ENCODE measurements at regions not wholly inside any gene's neighbourhood (a gene's known extent, or its start where the extent isn't known, plus 50 kb on each side); places are given as distances from the start of the nearest gene placed in this dataset.

GRCh38 chr3:182692021-182692420, 101.3 kb upstream of the ATP11B start:
- H3K27ac ChIP-seq (ENCODE audit: low read depth, low read length): no peak overlapping the region
- no peak overlapping the region for H4K91ac ChIP-seq (ENCODE audit: low read depth, low read length)
- no peaks in the 10 kb centered on the region for H3K27me3 ChIP-seq (ENCODE audit: insufficient read depth, low read length)
- no peaks in the 10 kb centered on the region for H3K9me3 ChIP-seq (ENCODE audit: insufficient read depth, low read depth, low read length)
- H3K79me1 ChIP-seq (ENCODE audit: low read length): no peaks in the 10 kb centered on the region
- no peaks in the 10 kb centered on the region for H3K79me2 ChIP-seq (ENCODE audit: control insufficient read depth, insufficient read depth, low read length, poor library complexity)
- WGBS (ENCODE audit: extremely low coverage, insufficient coverage, insufficient read length): no CpG with 5 or more reads among the region's 6 CpGs
- H3K4ac ChIP-seq (ENCODE audit: low read depth, low read length): no peak overlapping the region
- no peak overlapping the region for H2AK5ac ChIP-seq (ENCODE audit: low read length)
- DNase-seq: no peak
- H2BK120ac ChIP-seq (ENCODE audit: insufficient read depth, low read length, poor library complexity): no peak overlapping the region
- no peak overlapping the region for H3K4me2 ChIP-seq (ENCODE audit: low read length)
- H3K18ac ChIP-seq (ENCODE audit: low read length): no peak overlapping the region
- no peak overlapping the region for H3K23ac ChIP-seq (ENCODE audit: low read length)
- no peak overlapping the region for H4K8ac ChIP-seq (ENCODE audit: low read depth, low read length)
- H3K36me3 ChIP-seq (ENCODE audit: control insufficient read depth in 1 of 2, insufficient read depth in 2 of 2, low read length in 2 of 2): no peaks in the 10 kb centered on the region
- H3K9ac ChIP-seq (ENCODE audit: low read length): no peak overlapping the region
- no peak overlapping the region for H2BK12ac ChIP-seq (ENCODE audit: low read length)
- no peak overlapping the region for H2BK5ac ChIP-seq (ENCODE audit: low read depth, low read length, poor library complexity)
- peaks cover 0 to 2% of the 10 kb centered on the region in 2 experiments for H3K4me1 ChIP-seq (ENCODE audit: control insufficient read depth in 1 of 2, insufficient read depth in 2 of 2, low read length in 2 of 2)
- no peak overlapping the region for H3K4me3 ChIP-seq (ENCODE audit: low read depth, low read length)
- no peak overlapping the region for H3K14ac ChIP-seq (ENCODE audit: low read length)
- no peak overlapping the region for H2AFZ ChIP-seq (ENCODE audit: insufficient read depth, low read length, poor library complexity)
- H4K12ac ChIP-seq (ENCODE audit: low read depth, low read length): no peak overlapping the region

- H4K8ac ChIP-seq (ENCODE audit: low read depth, low read length): no peak overlapping the region
- H3K4me1 ChIP-seq (ENCODE audit: control insufficient read depth in 1 of 2, insufficient read depth in 2 of 2, low read length in 2 of 2): peaks cover 0 to 2% of the 10 kb centered on the region in 2 experiments
- H4K91ac ChIP-seq (ENCODE audit: low read depth, low read length): no peak overlapping the region
- H3K4me2 ChIP-seq (ENCODE audit: low read length): no peak overlapping the region
- H2AFZ ChIP-seq (ENCODE audit: insufficient read depth, low read length, poor library complexity): no peak overlapping the region
- no peaks in the 10 kb centered on the region for H3K79me1 ChIP-seq (ENCODE audit: low read length)
- no peak overlapping the region for H3K4me3 ChIP-seq (ENCODE audit: low read depth, low read length)
- no peak overlapping the region for H3K27ac ChIP-seq (ENCODE audit: low read depth, low read length)
- H3K9me3 ChIP-seq (ENCODE audit: insufficient read depth, low read depth, low read length): no peaks in the 10 kb centered on the region
- no peak overlapping the region for H2BK12ac ChIP-seq (ENCODE audit: low read length)
- no peaks in the 10 kb centered on the region for H3K36me3 ChIP-seq (ENCODE audit: control insufficient read depth in 1 of 2, insufficient read depth in 2 of 2, low read length in 2 of 2)
- H3K18ac ChIP-seq (ENCODE audit: low read length): no peak overlapping the region
- no CpG with 5 or more reads among the region's 1 CpG for WGBS (ENCODE audit: extremely low coverage, insufficient coverage, insufficient read length)
- H2AK5ac ChIP-seq (ENCODE audit: low read length): no peak overlapping the region
- no peak overlapping the region for H3K23ac ChIP-seq (ENCODE audit: low read length)
- no peak overlapping the region for H3K4ac ChIP-seq (ENCODE audit: low read depth, low read length)
- H3K27me3 ChIP-seq (ENCODE audit: insufficient read depth, low read length): no peaks in the 10 kb centered on the region
- H2BK5ac ChIP-seq (ENCODE audit: low read depth, low read length, poor library complexity): no peak overlapping the region
- DNase-seq: no peak
- no peak overlapping the region for H3K14ac ChIP-seq (ENCODE audit: low read length)
- H4K12ac ChIP-seq (ENCODE audit: low read depth, low read length): no peak overlapping the region
- H3K9ac ChIP-seq (ENCODE audit: low read length): no peak overlapping the region
- no peaks in the 10 kb centered on the region for H3K79me2 ChIP-seq (ENCODE audit: control insufficient read depth, insufficient read depth, low read length, poor library complexity)
- no peak overlapping the region for H2BK120ac ChIP-seq (ENCODE audit: insufficient read depth, low read length, poor library complexity)
These were observed 100.6 kb upstream of the ATP11B start for GRCh38 chr3:182692695-182693094.

GRCh38 chr3:182693723-182694122, 99.6 kb upstream of the ATP11B start:
- DNase-seq: no peak
- Histone ChIP-seq H3K4me3 (ENCODE audit: low read depth, low read length) (no peak overlapping the region), H3K4me1 (ENCODE audit: control insufficient read depth in 1 of 2, insufficient read depth in 2 of 2, low read length in 2 of 2) (peaks cover 0 to 2% of the 10 kb centered on the region in 2 experiments), H3K79me1 (ENCODE audit: low read length) (no peaks in the 10 kb centered on the region), H3K23ac (ENCODE audit: low read length) (no peak overlapping the region), H4K8ac (ENCODE audit: low read depth, low read length) (no peak overlapping the region), H2BK120ac (ENCODE audit: insufficient read depth, low read length, poor library complexity) (no peak overlapping the region), H4K12ac (ENCODE audit: low read depth, low read length) (no peak overlapping the region), H3K14ac (ENCODE audit: low read length) (no peak overlapping the region), H3K9ac (ENCODE audit: low read length) (no peak overlapping the region), H3K79me2 (ENCODE audit: control insufficient read depth, insufficient read depth, low read length, poor library complexity) (no peaks in the 10 kb centered on the region), H2BK12ac (ENCODE audit: low read length) (no peak overlapping the region), H3K18ac (ENCODE audit: low read length) (no peak overlapping the region), H3K36me3 (ENCODE audit: control insufficient read depth in 1 of 2, insufficient read depth in 2 of 2, low read length in 2 of 2) (no peaks in the 10 kb centered on the region), H2AK5ac (ENCODE audit: low read length) (no peak overlapping the region), H4K91ac (ENCODE audit: low read depth, low read length) (no peak overlapping the region), H3K27ac (ENCODE audit: low read depth, low read length) (no peak overlapping the region), H2BK5ac (ENCODE audit: low read depth, low read length, poor library complexity) (no peak overlapping the region), H2AFZ (ENCODE audit: insufficient read depth, low read length, poor library complexity) (no peak overlapping the region), H3K9me3 (ENCODE audit: insufficient read depth, low read depth, low read length) (no peaks in the 10 kb centered on the region), H3K27me3 (ENCODE audit: insufficient read depth, low read length) (no peaks in the 10 kb centered on the region), H3K4ac (ENCODE audit: low read depth, low read length) (no peak overlapping the region), H3K4me2 (ENCODE audit: low read length) (no peak overlapping the region)
- WGBS (ENCODE audit: extremely low coverage, insufficient coverage, insufficient read length): no CpG with 5 or more reads among the region's 3 CpGs

- Histone ChIP-seq H2BK5ac (ENCODE audit: low read depth, low read length, poor library complexity) (no peak overlapping the region), H4K91ac (ENCODE audit: low read depth, low read length) (no peak overlapping the region), H3K79me1 (ENCODE audit: low read length) (no peaks in the 10 kb centered on the region), H3K4me3 (ENCODE audit: low read depth, low read length) (no peak overlapping the region), H3K79me2 (ENCODE audit: control insufficient read depth, insufficient read depth, low read length, poor library complexity) (no peaks in the 10 kb centered on the region), H3K4me2 (ENCODE audit: low read length) (no peak overlapping the region), H2BK120ac (ENCODE audit: insufficient read depth, low read length, poor library complexity) (no peak overlapping the region), H3K4me1 (ENCODE audit: control insufficient read depth in 1 of 2, insufficient read depth in 2 of 2, low read length in 2 of 2) (no peaks in the 10 kb centered on the region), H2BK12ac (ENCODE audit: low read length) (no peak overlapping the region), H3K9me3 (ENCODE audit: insufficient read depth, low read depth, low read length) (no peaks in the 10 kb centered on the region), H3K27me3 (ENCODE audit: insufficient read depth, low read length) (no peaks in the 10 kb centered on the region), H3K4ac (ENCODE audit: low read depth, low read length) (no peak overlapping the region), H4K12ac (ENCODE audit: low read depth, low read length) (no peak overlapping the region), H3K14ac (ENCODE audit: low read length) (no peak overlapping the region), H3K36me3 (ENCODE audit: control insufficient read depth in 1 of 2, insufficient read depth in 2 of 2, low read length in 2 of 2) (no peaks in the 10 kb centered on the region), H3K23ac (ENCODE audit: low read length) (no peak overlapping the region), H3K27ac (ENCODE audit: low read depth, low read length) (no peak overlapping the region), H4K8ac (ENCODE audit: low read depth, low read length) (no peak overlapping the region), H3K9ac (ENCODE audit: low read length) (no peak overlapping the region), H3K18ac (ENCODE audit: low read length) (no peak overlapping the region), H2AFZ (ENCODE audit: insufficient read depth, low read length, poor library complexity) (no peak overlapping the region), H2AK5ac (ENCODE audit: low read length) (no peak overlapping the region)
- no CpG with 5 or more reads among the region's 3 CpGs for WGBS (ENCODE audit: extremely low coverage, insufficient coverage, insufficient read length)
- no peak for DNase-seq
These were observed 96.4 kb upstream of the ATP11B start for GRCh38 chr3:182696916-182697315.
